HG03159 (cell line): ENCODE measurements at regions not wholly inside any gene's neighbourhood (a gene's known extent, or its start where the extent isn't known, plus 50 kb on each side); places are given as distances from the start of the nearest gene placed in this dataset.
"Not testable (repeated sequence)": the region's sequence is repeated elsewhere in the genome, so short reads cannot be mapped to it uniquely, and the experiment has no call there.

Source experiments
- ATAC-seq: cut with Tn5 transposase; IDR thresholded peaks from one replicate; pipeline ENCODE4 v1.9.1; 2021; ENCODE audit warnings: mild to moderate bottlenecking, moderate library complexity; ENCODE audit not compliant: unreplicated experiment

DNA sequence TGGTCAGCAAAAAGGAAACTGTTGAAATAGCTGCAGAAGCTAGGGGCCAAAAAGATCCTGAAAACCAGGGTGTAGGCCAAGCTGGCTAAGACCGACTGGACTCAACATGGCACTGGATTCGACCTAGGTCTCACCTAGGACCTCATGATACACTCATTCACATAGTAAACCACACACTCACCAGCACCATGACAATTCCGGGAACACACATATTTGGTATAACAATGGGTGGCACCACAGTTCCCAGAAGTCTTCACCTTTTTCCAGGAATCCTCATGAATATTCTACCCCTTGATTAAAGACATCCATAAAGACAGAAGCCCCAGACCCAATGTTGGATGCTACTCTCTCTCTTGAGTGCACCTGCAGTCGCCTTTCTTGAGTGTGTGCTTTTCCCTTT lies 460.1 kb downstream of the TMEM114 start:
- ATAC-seq: no peak

DNA sequence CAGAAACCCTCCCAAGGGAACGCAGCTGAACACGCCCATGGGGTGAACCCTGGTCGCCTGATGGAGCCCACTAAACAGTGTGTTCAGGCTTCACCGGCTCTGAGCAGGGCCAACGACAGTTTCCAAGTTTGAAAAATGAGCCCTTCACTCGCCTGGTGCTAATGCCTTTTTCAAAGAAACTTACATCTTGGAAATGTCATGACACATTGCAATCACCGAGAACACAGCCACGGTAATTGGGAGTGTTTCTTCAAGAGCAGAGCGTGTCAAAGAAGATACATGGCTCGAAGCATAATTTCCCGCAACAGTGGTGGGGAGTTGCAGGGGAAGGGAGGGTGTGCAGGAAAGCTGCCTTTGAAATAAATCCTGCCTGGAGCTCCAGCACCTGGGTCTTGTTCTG lies 463.2 kb downstream of the TMEM114 start:
- no peak for ATAC-seq

DNA sequence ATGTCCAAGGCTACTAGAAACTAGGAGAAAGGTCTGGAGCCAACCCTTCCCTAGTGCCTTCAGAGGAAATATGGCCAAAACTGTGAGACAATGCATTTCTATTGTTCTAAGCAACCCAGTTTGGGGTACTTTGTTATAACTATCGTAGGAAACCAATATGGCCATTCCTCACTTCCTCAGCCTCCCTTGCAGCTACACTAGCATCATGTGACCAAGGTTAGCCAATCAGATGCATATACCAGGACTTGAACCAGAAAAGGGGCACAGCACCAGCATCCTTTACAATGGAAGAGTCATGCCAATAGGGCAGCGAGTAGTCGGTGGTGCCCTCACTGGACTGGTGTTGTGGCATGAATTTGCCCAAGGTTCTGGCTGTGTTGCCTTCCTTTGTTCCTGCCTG lies 464.0 kb downstream of the TMEM114 start:
- no peak for ATAC-seq

DNA sequence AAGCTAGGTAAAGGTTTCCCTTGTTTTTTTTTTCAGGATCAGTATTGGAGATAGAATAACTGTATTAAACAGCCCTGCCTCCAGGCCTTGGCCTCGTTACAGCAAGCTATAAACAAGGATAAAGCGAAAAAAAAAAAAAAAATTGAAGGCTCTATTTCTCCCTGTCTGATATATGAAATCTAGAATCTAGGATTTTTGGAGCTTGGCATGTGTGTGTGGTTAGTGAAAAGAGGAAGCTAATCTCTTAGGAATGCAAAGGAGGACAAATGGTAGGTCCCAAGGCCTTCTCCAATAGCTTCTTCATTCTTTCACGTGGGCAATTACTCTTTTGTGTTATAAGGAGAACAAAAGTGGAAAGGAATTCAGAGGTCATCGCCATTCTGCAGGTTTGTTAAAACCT lies 470.3 kb downstream of the TMEM114 start:
- no peak for ATAC-seq

DNA sequence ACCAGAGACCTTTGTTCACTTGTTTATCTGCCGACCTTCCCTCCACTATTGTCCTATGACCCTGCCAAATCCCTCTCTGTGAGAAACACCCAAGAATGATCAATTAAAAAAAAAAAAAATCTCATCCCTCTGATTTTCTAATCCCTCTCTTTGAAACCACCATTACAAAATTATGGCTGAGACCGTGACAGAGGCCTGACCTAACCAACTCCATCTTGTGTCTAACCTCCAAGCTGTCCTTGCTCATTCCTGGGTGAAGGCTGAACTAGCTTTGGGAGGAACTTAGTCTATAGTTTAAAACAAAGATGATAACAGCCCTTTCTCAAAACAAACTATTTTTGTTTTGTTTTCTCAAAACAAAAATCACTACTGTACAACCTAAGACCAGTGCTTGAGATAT lies 474.5 kb downstream of the TMEM114 start:
- no peak for ATAC-seq

DNA sequence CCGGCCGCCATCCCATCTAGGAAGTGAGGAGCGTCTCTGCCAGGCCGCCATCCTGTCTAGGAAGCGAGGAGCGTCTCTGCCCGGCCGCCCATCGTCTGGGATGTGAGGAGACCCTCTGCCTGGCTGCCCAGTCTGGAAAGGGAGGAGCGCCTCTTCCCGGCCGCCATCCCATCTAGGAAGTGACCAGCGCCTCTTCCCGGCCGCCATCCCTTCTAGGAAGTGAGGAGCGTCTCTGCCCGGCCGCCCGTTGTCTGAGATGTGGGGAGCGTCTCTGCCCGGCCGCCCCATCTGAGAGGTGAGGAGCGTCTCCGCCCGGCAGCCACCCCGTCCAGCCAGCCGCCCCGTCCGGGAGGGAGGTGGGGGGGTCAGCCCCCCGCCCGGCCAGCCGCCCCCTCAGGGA lies 475.4 kb downstream of the TMEM114 start:
- ATAC-seq: not testable (repeated sequence)

DNA sequence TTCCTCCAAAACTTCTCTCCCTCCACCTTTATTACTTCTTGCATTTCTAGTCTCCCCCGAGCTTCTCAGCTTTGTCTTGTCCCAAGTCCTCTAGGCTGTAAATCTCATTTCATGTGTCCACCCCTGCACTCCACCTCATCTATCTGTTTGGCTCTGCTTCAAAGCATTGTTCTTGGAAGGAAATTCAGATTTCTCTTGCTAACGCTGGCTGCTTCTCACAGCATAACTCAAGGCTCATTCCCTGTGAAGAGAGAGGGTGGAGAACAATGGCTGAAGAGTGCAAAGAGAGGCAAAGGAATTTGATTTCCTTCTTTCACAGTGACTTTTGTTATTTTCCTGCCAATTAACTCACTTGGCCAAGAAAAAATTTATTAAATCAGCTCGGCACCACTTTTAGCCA lies 476.5 kb downstream of the TMEM114 start:
- no peak for ATAC-seq

DNA sequence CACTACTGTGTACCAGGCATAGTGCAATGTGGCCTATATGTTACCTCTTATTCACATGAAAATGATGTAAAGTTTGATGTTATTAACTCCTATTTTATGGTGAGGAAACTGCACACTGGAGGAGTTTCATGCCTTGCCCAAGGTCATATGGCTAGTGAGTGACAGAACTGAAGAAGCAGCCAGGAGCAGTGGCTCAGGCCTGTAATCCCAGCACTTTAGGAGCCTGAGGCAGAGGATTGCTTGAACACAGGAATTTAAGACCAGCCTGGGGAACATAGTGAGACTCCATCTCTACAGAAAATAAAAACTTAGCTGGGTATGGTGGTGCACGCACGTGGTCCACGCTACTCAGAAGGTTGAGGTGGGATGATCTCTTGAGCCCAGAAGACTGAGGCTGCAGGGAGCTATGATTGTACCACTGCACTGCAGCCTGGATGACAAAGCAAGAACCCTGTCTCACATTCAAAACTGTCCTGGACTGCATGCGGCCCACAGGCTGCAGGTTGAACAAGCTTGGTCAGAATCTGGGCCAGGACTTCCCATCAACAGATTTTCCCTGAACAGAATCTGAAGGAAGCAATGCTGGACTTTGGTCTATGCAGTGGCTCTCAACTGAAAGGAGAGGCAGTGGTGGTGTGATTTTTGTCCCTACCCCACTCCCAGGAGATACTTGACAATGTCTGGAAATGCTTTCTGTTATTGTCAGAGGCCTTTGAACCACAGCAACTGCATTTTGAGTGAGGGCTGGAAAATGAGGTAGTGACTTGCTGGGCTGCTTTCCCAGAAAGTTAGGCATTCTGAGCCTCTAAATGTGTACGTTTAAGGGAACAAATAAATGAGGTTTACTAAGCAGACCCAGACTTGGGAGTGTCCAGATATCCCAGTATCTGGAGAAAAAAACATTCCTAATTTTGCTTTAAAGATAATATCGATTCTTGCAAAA lies 479.5 kb downstream of the TMEM114 start:
- ATAC-seq: no peak

DNA sequence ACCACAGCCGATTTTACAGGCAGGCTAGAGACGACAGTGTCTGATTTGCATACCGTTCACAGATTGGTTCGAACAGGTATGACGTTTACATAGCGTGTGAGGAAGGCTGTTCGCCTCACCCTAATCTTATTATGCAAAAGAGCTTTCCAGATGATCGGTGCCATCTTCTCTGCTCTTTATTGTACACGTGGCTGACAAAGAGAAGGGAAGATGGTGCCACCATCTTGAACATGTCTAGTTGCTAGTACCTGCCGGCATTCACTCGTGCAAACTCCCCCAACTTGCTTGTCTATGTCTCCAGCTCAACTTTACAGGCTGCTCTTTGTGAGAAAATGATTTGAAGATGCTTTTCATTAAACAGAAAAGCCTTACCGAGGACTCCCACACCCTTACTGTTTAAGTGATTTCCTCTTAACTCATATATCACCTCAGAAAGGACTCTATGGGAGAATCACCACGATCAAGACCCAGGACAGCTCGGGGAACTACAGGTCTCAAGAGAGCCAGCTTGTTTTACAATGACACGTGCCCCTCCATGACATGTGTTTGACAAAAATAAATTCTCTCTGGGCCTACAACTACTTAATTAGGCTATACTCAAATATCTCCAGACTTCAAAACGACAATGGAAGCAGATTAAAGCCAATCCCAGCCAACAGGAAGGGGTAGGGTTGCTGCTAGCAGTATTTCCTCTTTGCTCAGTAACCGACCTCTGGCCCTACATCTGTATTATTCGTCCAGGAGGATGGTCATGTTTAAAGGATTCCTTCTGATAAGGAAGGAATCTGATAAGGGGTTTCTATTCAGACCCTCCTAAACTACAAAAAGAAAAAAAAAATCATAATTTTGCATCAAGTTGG lies 480.6 kb downstream of the TMEM114 start:
- ATAC-seq: no peak

DNA sequence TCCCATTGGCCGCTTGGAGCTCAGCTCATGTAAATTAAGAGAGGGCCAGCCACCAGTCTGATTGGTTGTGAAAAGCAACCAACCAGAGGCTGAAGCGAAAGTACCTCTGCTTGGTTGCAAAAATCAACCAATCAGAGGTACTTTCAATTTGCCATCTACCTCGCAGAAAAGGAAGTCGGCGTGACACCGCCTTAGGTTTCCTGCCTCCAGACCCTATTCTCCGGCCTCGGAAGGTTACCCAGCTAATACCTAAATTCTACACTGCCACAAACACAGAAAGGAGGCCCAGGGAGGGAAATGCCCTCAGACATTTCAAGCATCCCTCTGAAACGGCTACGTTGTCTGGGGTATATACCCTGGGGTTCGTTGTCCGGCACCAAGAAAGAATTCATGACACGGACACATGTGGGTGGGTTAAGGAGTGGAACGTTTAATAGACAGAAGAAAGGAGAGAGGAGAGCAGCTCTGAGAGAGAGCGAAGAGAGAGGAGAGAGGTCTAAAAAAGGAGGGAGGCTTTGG lies 481.3 kb downstream of the TMEM114 start:
- ATAC-seq: no peak

DNA sequence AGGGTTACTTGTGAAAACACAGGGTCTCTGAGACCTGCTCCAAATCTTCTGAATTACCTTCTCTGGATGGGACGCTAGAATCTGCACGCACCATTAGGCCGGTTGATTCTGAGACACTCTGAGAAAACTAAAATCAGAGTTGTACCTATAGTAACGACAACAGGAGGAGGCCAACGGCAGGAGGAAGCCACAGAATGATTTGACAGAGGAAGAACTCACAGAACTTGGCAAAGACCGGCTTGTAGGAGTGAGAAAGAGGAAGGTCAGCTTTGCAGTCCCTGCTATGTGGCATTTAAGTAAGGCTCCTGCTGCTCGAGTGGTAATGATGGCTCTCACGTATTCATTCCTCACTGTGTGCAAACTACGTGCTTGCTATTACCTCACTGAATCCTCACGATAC lies 483.0 kb downstream of the TMEM114 start:
- no peak for ATAC-seq

DNA sequence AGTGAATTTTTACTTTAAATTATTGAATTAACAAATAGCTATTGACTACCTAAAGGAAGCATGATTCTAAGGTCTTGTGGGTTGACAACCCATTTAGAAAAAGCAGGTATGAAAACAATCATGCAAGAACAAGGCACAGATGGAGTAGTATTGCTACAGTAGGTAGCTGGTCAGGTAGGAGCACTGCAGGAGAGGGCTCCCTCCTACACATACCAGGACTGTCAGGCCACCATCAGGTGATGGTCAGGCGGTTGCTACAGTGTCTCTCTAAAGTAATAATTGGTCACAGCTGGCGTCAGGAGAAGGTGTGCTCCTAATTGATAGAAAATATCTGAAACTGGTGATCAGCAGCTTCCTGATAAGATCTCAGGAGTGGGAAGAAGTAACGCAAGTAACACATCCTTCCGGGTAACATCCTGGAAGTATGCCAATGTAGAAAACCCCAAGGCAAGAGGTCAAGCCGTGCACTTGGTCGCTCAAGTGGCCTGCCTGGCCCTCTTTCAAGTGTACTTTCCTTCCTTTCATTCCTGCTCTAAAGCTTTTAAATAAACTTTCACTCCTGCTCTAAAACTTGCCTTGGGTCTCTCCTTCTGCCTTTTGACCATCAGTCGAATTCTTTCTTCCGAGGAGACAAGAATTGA lies 486.5 kb downstream of the TMEM114 start:
- ATAC-seq: no peak

DNA sequence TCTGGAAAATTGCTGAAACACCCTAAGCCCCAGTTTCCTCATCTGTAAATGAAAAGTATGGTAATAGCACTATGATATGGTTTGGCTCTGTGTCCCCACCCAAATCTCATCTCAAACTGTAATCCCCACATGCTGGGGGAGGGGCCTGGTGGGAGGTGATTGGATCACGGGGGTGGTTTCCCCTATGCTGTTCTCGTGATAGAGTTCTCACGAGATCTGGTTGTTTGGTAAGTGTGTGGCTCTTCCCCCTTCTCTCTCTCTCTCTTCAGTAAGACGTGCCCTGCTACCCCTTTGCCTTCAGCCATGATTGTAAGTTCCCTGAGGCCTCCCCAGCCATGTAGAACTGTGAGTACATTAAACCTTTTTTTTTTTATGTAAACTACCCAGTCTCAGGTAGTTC lies 490.7 kb downstream of the TMEM114 start:
- ATAC-seq: no peak

DNA sequence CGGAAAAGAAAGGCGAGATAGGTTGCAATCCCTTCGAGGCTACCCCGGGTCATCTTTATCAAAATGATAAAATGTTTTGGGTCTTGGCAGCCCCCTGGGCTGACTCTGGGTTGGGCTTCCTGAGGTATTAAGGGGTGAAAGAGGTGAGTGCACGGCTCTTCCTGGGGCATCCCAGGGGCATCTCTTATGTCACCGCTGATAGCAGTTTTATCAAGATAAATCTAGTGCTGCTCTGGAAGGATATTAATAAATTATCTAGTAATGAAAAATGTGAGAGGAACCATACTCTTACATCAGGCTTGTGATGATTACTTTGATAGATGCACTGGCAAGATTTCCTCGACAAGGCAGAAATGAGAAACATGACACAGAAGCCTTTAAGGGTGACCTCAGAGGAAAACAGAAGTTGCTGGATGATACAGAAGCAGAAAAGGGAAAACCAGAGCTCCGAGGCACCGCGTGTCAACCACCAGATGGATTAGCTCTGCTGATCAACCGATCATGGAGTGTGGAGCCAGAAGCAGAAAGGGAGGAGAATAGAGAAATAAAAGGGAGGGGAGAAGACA lies 491.3 kb downstream of the TMEM114 start:
- ATAC-seq: no peak

DNA sequence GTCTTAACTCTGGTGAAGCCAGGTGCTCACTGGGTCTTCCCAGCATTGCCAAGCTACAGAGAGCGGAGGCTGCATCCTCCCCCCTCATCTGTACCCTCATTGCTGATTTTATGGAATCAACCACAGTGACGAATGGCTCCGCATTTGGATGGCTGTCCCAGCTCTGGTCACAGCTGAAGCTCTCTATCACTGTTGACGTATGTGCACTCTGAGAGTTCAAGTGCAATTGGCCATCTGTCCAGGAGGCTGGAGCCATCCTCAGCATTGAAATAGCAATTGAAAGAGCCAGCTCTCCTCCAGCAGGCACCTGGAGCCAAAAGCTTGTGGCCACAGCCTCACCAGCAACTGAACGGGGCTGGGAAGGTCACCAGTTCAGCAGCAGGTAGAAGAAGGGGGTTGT lies 494.1 kb downstream of the TMEM114 start:
- no peak for ATAC-seq

DNA sequence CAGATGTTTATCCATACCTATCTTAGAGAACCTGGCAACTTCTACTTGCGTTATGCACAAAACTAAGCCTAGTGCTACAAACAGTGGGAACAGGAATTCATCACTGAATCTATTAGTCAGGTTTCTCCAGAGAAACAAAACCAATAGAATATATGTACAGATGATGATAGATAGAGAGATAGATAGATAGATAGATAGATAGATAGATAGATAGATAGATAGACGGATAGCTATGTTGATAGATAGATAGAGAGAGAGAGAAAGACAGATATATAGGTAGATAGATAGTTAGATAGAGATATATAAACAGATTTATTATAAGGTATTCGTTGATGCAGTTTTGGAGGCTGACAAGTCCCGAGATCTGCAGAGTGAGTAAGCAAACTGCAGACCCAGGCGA lies 495.6 kb downstream of the TMEM114 start:
- ATAC-seq: no peak

DNA sequence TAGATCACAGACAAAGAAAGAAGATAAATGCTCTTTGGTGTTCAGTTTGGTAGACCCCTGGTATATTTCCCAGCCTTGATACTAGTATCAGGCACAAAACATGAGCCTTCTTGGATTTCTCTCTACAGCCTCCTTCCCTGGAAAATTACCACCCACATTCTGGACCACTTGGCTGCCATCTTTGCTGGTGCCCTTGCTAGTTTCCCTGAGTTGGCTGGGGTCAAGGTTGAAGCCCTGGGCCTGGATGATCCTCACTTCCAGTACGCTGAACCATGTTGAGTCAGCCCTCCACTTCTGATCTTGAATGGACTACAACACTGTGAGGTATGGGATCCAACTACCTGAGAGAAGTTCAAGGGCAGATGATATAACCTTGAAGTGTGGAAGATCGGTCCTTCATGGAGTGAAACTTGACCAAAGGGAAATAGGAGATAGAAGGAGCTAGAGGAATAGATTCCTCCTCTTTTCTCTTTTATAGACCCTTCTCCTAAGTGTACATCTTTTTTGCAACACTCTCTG lies 501.4 kb downstream of the TMEM114 start:
- ATAC-seq: no peak

DNA sequence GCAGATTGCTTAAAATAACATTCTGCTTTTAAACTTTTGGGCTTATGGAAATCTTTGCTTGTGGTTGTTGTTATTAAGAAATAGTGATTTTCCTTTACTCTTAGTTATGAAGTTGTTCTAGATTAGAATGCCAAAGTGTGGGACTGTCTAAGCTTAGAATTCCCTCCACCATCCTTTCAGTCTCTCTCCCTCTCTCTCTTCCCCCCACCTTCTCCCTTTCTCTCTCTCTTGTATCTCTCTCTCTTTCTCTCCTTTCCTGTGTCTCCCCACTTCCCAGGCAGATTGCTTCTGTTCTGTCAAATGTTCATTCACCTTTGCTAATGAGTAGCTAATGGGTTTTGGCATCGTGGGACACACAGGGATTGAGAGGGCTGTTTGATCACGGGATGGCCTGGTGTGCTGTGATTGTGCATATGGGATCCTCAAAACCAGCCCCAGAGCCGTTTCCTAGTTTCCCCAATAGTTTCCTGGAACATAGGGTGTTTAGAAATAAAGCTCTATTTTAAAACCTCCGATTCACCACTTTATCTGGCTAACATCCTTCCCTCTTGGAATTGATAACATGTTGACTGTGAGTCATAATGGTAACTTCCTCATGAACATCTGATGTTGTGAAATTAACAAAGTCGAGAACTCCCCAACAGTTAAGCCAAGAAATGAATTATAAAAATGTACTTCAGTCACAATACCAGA lies 502.6 kb downstream of the TMEM114 start:
- no peak for ATAC-seq

DNA sequence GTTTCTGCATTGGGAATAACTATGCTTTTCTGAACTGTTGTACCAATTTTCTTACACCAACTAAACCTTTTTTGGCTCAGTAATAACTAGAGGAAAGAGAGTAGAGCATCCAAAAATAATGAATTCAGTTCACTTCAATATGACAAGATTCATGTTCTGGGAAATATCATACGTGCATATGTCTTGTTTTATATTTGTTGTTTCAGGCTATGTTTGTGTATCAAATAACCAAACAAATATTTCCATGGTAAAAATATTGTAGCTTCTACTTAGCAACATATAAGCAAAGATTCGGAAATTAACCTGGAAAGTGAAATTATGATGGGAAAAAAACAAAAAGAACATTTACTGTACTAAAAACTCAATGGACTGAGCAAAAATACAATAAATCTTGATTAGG lies 503.2 kb downstream of the TMEM114 start:
- ATAC-seq: no peak

DNA sequence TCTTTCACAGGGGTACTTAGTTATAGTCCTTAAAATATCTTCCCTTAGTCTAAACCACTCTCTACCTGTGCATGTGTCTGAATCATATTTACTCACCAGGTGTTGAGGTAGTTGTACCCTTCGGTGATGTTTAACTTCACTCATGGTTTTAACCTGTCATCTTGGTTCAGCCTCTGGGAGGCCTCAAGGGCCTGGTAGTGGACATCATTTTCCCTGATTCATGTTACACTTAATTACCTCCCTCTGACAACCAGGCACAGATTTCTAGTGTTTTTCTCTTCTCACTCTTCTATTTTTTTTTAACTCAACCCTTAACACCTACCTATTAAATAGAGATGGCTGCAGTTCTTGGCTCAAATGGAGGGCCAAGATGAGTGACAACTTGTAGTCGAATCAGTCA lies 505.4 kb downstream of the TMEM114 start:
- ATAC-seq: no peak
